HL-60 (cell line): ENCODE measurements at regions not wholly inside any gene's neighbourhood (a gene's known extent, or its start where the extent isn't known, plus 50 kb on each side); places are given as distances from the start of the nearest gene placed in this dataset.

Experiments
- POLR2AphosphoS5 ChIP-seq: IDR thresholded peaks from 2 replicates; pipeline ENCODE4 v1.6.1; 2012; ENCODE audit warnings: low read depth
- TF ChIP-seq, protein P1 (sequence below): IDR thresholded peaks from one replicate; pipeline ENCODE4 v1.5.1; 2011; ENCODE audit warnings: low read length, control low read depth, inconsistent platforms; ENCODE audit not compliant: insufficient read depth

DNA sequence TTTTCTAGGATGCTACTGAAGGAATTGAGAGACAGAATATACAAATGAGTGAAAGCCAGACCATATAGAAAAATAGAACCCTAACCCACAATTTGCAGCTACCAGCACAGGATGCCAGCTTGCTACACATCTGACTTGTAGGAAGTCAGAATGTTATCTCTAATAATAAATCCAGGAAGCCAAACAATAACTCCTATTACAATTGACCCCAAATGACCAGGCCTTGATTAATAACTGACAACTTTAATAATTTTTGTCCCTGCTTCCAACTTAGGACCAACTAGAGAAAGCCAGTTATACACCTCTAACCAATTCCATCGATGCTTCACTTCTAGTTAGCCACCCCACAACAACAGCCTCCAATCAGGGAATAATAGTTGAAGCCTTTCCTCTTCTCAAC is 193.4 kb downstream of the CASP12 start:
- TF ChIP-seq, protein P1, sequence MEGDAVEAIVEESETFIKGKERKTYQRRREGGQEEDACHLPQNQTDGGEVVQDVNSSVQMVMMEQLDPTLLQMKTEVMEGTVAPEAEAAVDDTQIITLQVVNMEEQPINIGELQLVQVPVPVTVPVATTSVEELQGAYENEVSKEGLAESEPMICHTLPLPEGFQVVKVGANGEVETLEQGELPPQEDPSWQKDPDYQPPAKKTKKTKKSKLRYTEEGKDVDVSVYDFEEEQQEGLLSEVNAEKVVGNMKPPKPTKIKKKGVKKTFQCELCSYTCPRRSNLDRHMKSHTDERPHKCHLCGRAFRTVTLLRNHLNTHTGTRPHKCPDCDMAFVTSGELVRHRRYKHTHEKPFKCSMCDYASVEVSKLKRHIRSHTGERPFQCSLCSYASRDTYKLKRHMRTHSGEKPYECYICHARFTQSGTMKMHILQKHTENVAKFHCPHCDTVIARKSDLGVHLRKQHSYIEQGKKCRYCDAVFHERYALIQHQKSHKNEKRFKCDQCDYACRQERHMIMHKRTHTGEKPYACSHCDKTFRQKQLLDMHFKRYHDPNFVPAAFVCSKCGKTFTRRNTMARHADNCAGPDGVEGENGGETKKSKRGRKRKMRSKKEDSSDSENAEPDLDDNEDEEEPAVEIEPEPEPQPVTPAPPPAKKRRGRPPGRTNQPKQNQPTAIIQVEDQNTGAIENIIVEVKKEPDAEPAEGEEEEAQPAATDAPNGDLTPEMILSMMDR = no peak
- TF ChIP-seq POLR2AphosphoS5 = no peak
